ENCODE measurements at regions not wholly inside any gene's neighbourhood (a gene's known extent, or its start where the extent isn't known, plus 50 kb on each side); places are given as distances from the start of the nearest gene placed in this dataset.

DNA sequence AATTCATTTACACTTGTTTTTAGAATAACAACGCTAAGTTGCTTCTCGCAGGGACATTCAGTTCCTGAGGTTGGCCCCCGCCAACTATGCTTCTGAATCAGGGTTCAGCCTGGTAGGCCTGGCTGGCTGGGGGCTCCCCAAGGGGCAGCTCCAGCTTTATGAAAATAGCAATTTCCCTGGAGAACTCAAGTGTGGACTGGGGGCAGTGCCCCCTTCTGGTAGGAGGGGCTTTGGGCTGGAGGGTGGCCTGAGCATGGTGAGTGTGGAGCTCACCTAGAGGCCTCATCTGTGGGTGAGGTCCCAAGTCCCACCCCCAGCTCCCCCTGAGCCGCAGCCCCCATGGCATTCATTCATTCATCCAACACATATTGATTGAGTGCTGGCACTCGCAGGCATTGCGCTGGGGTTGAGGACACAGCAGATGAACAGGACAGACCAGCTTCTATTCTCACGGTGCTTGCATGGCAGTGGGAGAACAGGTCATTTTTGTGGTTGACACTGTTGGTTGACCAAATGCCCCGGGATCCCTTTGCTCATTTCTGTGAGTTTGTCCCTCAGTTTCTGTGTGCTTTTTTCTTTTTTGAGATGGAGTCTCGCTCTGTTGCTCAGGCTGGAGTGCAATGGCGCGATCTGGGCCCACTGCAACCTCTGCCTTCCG, 79.2 kb downstream of the UBIAD1 start:
- DNase-seq (ENCODE audit: low spot score), result no peak
- H3K4me1 ChIP-seq (ENCODE audit: control insufficient read depth in 2 of 2, insufficient read depth in 1 of 2, low read depth in 1 of 2, low read length in 2 of 2), result peaks cover 14 to 24% of the 10 kb centered on the region in 2 donors
- H3K4me3 ChIP-seq (ENCODE audit: low read length in 2 of 2), result no peak overlapping the region
- no peak overlapping the region for H3K4ac ChIP-seq (ENCODE audit: low read length)
- H2BK15ac ChIP-seq (ENCODE audit: low read length), result no peak overlapping the region
- H4K8ac ChIP-seq (ENCODE audit: low read depth, low read length), result no peak overlapping the region
- no peak overlapping the region for H2AFZ ChIP-seq (ENCODE audit: low read length)
- no peak overlapping the region for H3K4me2 ChIP-seq (ENCODE audit: insufficient read depth, low read length, poor library complexity, severe bottlenecking)
- WGBS, 2 donors (ENCODE audit: extremely low coverage in 2 of 2, insufficient read length in 2 of 2, insufficient replicate concordance in 1 of 2), result no CpG with 5 or more reads among the region's 12 CpGs
- H2AK5ac ChIP-seq (ENCODE audit: low read depth, low read length), result no peak overlapping the region
- H3K14ac ChIP-seq (ENCODE audit: low read length), result no peak overlapping the region
- no peak overlapping the region for H3K27ac ChIP-seq (replicated peaks; ENCODE audit: low read length)
- H2BK5ac ChIP-seq (ENCODE audit: low read length), result no peak overlapping the region
- H4K91ac ChIP-seq (ENCODE audit: low read depth, low read length, poor library complexity), result no peak overlapping the region
- no peak overlapping the region for H3K18ac ChIP-seq (ENCODE audit: low read length)
- no peak overlapping the region for H3K23ac ChIP-seq (ENCODE audit: low read depth, low read length, poor library complexity)
- H3K9ac ChIP-seq (ENCODE audit: low read depth, low read length, poor library complexity), result no peak overlapping the region
- no peaks in the 10 kb centered on the region for H3K79me1 ChIP-seq (ENCODE audit: low read depth, low read length)
- no peak overlapping the region for H2BK120ac ChIP-seq (ENCODE audit: low read depth, low read length)
- no peak overlapping the region for H2BK12ac ChIP-seq (ENCODE audit: low read length)
- peaks cover 0 to 25% of the 10 kb centered on the region in 2 donors for H3K9me3 ChIP-seq (replicated peaks in 1 of 2; ENCODE audit: control insufficient read depth in 2 of 2, insufficient read depth in 1 of 2, low read depth in 1 of 2, low read length in 2 of 2)
- H3K36me3 ChIP-seq (replicated peaks in 1 of 2; ENCODE audit: control insufficient read depth in 2 of 2, insufficient read depth in 2 of 2, low read length in 2 of 2), result no peaks in the 10 kb centered on the region
- no peaks in the 10 kb centered on the region for H3K27me3 ChIP-seq (ENCODE audit: control insufficient read depth in 3 of 3, insufficient read depth in 3 of 3, low read depth in 1 of 3, low read length in 3 of 3)

DNA sequence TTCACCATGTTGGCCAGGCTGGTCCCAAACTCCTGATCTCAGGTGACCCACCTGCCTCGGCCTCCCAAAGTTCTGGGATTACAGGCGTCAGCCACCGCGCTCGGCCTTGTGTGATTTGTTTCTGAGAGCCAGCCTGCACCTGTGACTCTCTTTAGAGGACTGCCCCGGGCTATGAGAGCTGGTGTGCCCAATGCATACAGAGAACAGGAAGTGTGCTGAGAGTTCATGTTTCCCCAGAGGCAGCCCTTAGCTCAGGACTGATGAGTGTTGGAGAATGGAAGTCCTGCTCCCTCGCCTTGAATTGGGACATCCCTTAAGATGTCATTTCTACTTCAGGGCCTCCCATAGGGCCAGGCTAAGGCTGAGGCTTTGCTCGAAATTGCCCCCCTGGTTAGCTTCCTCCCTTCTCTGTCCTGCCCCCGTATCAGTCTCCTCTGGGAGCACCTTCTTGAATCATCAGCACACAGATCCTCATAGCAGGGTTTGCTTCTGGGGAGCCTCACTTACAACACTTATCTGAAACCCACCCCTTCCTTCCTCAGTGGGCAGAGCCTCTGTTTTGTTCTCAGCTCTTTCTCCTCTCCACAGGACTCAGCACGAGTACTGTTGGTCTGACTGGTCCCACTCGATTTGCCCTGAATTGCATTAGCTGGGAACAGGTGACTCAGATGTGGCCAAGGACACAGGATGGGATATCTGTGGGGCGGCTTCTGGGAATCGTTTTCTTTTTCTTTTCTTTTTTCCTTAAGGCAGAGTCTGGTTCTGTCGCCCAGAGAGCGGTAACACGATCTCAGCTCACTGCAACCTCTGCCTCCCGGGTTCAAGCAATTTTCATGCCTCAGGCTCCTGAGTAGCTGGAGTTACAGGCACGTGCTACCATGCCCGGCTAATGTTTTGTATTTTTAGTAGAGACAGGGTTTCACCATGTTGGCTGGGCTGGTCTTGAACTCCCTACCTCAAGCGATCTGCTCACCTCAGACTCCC, 80.1 kb downstream of the UBIAD1 start:
- Histone ChIP-seq H3K4me1 (ENCODE audit: control insufficient read depth in 2 of 2, insufficient read depth in 1 of 2, low read depth in 1 of 2, low read length in 2 of 2) (peaks cover 15 to 33% of the 10 kb centered on the region in 2 donors), H3K36me3 (replicated peaks in 1 of 2; ENCODE audit: control insufficient read depth in 2 of 2, insufficient read depth in 2 of 2, low read length in 2 of 2) (no peaks in the 10 kb centered on the region)
- WGBS, 2 donors (ENCODE audit: extremely low coverage in 2 of 2, insufficient read length in 2 of 2, insufficient replicate concordance in 1 of 2), result no CpG with 5 or more reads among the region's 20 CpGs

DNA sequence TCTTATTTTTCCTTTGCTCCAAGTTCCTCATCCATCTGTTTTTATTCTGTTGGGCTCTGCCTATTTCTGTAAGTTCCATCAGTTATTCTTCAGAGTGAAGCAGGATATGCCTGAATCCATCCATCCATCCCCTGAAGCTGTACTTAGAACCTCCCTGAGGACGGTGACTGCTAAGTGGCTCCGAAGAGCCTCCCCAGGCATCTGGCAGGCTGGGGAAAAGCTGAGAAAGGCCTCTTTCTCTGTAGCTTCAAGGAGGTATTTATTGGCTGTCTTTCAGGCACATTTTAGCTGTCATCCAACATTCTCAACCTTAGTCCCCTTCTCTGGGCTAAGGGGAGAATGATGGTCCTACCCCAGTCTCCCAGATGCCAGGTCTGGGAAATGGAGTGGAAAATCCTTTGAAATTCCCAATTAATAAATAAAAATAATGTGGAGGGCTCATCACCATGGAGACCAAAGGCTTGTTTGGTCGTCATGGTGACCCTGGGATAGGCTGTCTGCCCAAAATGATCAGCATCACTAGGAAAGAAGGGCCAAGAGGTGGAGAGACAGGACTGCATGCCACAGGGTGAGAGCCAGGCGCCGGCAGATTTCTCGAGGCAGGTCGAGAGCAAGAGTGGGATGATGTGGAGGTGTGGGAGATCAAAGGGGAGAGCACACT, 82.0 kb downstream of the UBIAD1 start:
- no peaks in the 10 kb centered on the region for H3K79me1 ChIP-seq (ENCODE audit: low read depth, low read length)
- no peak for DNase-seq (ENCODE audit: low spot score)
- H3K18ac ChIP-seq (ENCODE audit: low read length), result no peak overlapping the region
- no peak overlapping the region for H2AK5ac ChIP-seq (ENCODE audit: low read depth, low read length)
- no peaks in the 10 kb centered on the region for H3K36me3 ChIP-seq (replicated peaks in 1 of 2; ENCODE audit: control insufficient read depth in 2 of 2, insufficient read depth in 2 of 2, low read length in 2 of 2)
- no peak overlapping the region for H3K4me3 ChIP-seq (ENCODE audit: low read length in 2 of 2)
- H3K9me3 ChIP-seq (replicated peaks in 1 of 2; ENCODE audit: control insufficient read depth in 2 of 2, insufficient read depth in 1 of 2, low read depth in 1 of 2, low read length in 2 of 2), result peaks cover 0 to 11% of the 10 kb centered on the region in 2 donors
- peak overlapping the region; percentile 30 for H3K27ac ChIP-seq (replicated peaks; ENCODE audit: low read length)
- H4K8ac ChIP-seq (ENCODE audit: low read depth, low read length), result no peak overlapping the region
- no peak overlapping the region for H4K91ac ChIP-seq (ENCODE audit: low read depth, low read length, poor library complexity)
- H2AFZ ChIP-seq (ENCODE audit: low read length), result peak overlapping the region; percentile 57
- H3K4me1 ChIP-seq (ENCODE audit: control insufficient read depth in 2 of 2, insufficient read depth in 1 of 2, low read depth in 1 of 2, low read length in 2 of 2), result peaks cover 17 to 38% of the 10 kb centered on the region in 2 donors
- no peak overlapping the region for H3K4me2 ChIP-seq (ENCODE audit: insufficient read depth, low read length, poor library complexity, severe bottlenecking)
- H3K4ac ChIP-seq (ENCODE audit: low read length), result no peak overlapping the region
- no peak overlapping the region for H3K9ac ChIP-seq (ENCODE audit: low read depth, low read length, poor library complexity)
- WGBS, 2 donors (ENCODE audit: extremely low coverage in 2 of 2, insufficient read length in 2 of 2, insufficient replicate concordance in 1 of 2), result no CpG with 5 or more reads among the region's 7 CpGs
- H3K14ac ChIP-seq (ENCODE audit: low read length), result no peak overlapping the region
- no peak overlapping the region for H2BK120ac ChIP-seq (ENCODE audit: low read depth, low read length)
- H3K23ac ChIP-seq (ENCODE audit: low read depth, low read length, poor library complexity), result no peak overlapping the region
- no peak overlapping the region for H2BK5ac ChIP-seq (ENCODE audit: low read length)
- H2BK15ac ChIP-seq (ENCODE audit: low read length), result no peak overlapping the region
- no peak overlapping the region for H2BK12ac ChIP-seq (ENCODE audit: low read length)
- H3K27me3 ChIP-seq (ENCODE audit: control insufficient read depth in 3 of 3, insufficient read depth in 3 of 3, low read depth in 1 of 3, low read length in 3 of 3), result no peaks in the 10 kb centered on the region

More for the DNA sequence above, 80.1 kb downstream of the UBIAD1 start:
- Histone ChIP-seq H3K9me3 (replicated peaks in 1 of 2; ENCODE audit: control insufficient read depth in 2 of 2, insufficient read depth in 1 of 2, low read depth in 1 of 2, low read length in 2 of 2) (peaks cover 0 to 25% of the 10 kb centered on the region in 2 donors), H3K18ac (ENCODE audit: low read length) (no peak overlapping the region), H2AK5ac (ENCODE audit: low read depth, low read length) (peak overlapping the region; percentile 71), H3K4me2 (ENCODE audit: insufficient read depth, low read length, poor library complexity, severe bottlenecking) (no peak overlapping the region), H3K79me1 (ENCODE audit: low read depth, low read length) (no peaks in the 10 kb centered on the region), H3K23ac (ENCODE audit: low read depth, low read length, poor library complexity) (no peak overlapping the region), H2AFZ (ENCODE audit: low read length) (peak overlapping the region; percentile 24), H3K14ac (ENCODE audit: low read length) (no peak overlapping the region), H4K91ac (ENCODE audit: low read depth, low read length, poor library complexity) (no peak overlapping the region), H3K27ac (replicated peaks; ENCODE audit: low read length) (no peak overlapping the region), H3K27me3 (ENCODE audit: control insufficient read depth in 3 of 3, insufficient read depth in 3 of 3, low read depth in 1 of 3, low read length in 3 of 3) (no peaks in the 10 kb centered on the region), H3K9ac (ENCODE audit: low read depth, low read length, poor library complexity) (no peak overlapping the region), H2BK5ac (ENCODE audit: low read length) (no peak overlapping the region), H2BK15ac (ENCODE audit: low read length) (no peak overlapping the region), H2BK12ac (ENCODE audit: low read length) (no peak overlapping the region), H2BK120ac (ENCODE audit: low read depth, low read length) (no peak overlapping the region), H4K8ac (ENCODE audit: low read depth, low read length) (no peak overlapping the region), H3K4me3 (ENCODE audit: low read length in 2 of 2) (no peak overlapping the region), H3K4ac (ENCODE audit: low read length) (no peak overlapping the region)
- no peak for DNase-seq (ENCODE audit: low spot score)

Data from neuronal stem cell (in vitro differentiated cells).